22Rv1 (cell line): ENCODE measurements at regions not wholly inside any gene's neighbourhood (a gene's known extent, or its start where the extent isn't known, plus 50 kb on each side); places are given as distances from the start of the nearest gene placed in this dataset.

ENCODE experiments used
- CTCF ChIP-seq: fragments of 450-650 bp; IDR thresholded peaks from 2 replicates; pipeline ENCODE4 v1.5.1; 2017; ENCODE audit warnings: mild to moderate bottlenecking
- ZFX ChIP-seq: fragments of 450-650 bp; IDR thresholded peaks from 2 replicates; pipeline ENCODE4 v1.6.1; 2017; ENCODE audit warnings: antibody characterized with exemption, borderline replicate concordance

DNA sequence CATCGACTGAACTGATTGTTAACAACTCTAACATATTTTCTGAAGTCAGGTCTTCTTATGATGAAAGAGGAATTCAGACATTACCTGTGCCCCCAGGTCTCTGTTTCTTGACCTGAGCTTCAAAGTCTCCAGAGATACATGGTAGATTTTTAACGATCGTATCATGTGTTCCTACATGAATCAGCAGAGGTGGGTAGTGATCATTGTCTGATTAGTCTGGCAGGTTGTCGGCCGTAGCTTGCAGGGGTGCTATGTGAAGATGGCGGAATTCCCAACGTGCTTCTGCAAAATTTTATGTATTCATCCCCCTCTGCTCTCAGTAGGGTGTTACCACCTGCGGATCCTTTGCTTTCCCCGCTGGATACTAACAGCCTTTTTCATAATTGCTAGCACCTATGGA, 581.9 kb downstream of the GATA3 start:
- TF ChIP-seq CTCF (no peak), ZFX (no peak)
